HCT116 (cell line): ENCODE measurements at regions not wholly inside any gene's neighbourhood (a gene's known extent, or its start where the extent isn't known, plus 50 kb on each side); places are given as distances from the start of the nearest gene placed in this dataset.

Source experiments
- CTCF ChIP-seq, 3 experiments: fragments of 200-600 bp in 1 of 3; sonication (generic) in 1 of 3; IDR thresholded peaks in 2 of 3; conservative IDR thresholded peaks in 1 of 3; 2 replicates each; pipeline ENCODE4 v1.5.1; 2012 to 2017; ENCODE audit warnings: low read depth in 2 of 3, low read length in 2 of 3, antibody characterized with exemption in 1 of 3, borderline replicate concordance in 1 of 3, control low read depth in 1 of 3, mild to moderate bottlenecking in 1 of 3, mixed read lengths in 1 of 3, mixed run types in 1 of 3, moderate library complexity in 1 of 3; ENCODE audit not compliant: insufficient read depth in 1 of 3
- EZH2 ChIP-seq: fragments of 200-600 bp; sonication (generic); IDR thresholded peaks from 2 replicates; pipeline ENCODE4 v1.6.1; 2017; ENCODE audit warnings: antibody characterized with exemption, mixed run types

- TF ChIP-seq EZH2 (no peak), CTCF (IDR thresholded peaks at IDR 0.05 in 2 of 3, conservative IDR thresholded peaks at IDR 0.05 in 1 of 3; ENCODE audit: borderline replicate concordance in 1 of 3, insufficient read depth in 1 of 3, low read depth in 2 of 3, low read length in 2 of 3) (no peak)
Measured at GRCh38 chr12:125467363-125467762, 402.1 kb downstream of the AACS start.
